GM12878 (cell line): ENCODE measurements at regions not wholly inside any gene's neighbourhood (a gene's known extent, or its start where the extent isn't known, plus 50 kb on each side); places are given as distances from the start of the nearest gene placed in this dataset.

Experiments used
- ATAC-seq: fragments of 200-7000 bp; cut with Tn5 transposase; 3 replicates; pipeline ENCODE4 v1.9.1; 2020; ENCODE audit warnings: mild to moderate bottlenecking, moderate library complexity
- BruUV-seq: library from RNA; stranded (reverse); fragments of 400-500 nt; replicated peaks from 2 replicates; lab custom pipeline; 2021; lab: Mats Ljungman, UMichigan
- CTCF ChIA-PET: fragments of 300-600 bp; sonication (Branson Sonifier 250); formaldehyde crosslinking; extraction: SDS; loops from one replicate; lab custom pipeline; 2021; ENCODE audit warnings: inconsistent platforms; lab: Yijun Ruan, JAX
- POLR2A ChIA-PET: fragments of 350-600 bp; formaldehyde crosslinking; extraction: SDS; loops from one replicate; lab custom pipeline; 2021; ENCODE audit warnings: inconsistent platforms; lab: Charles Lee
- RAD21 ChIA-PET: fragments of 300-600 bp; sonication (Branson Sonifier 250); formaldehyde crosslinking; loops from one replicate; lab custom pipeline; 2023; ENCODE audit warnings: antibody characterized with exemption; ENCODE audit not compliant: unreplicated experiment; lab: Charles Lee
- SMC1A ChIA-PET: fragments of 300-600 bp; sonication (Branson Sonifier 250); formaldehyde crosslinking; loops from one replicate; lab custom pipeline; 2023; ENCODE audit not compliant: unreplicated experiment, uncharacterized antibody; lab: Charles Lee
- DNase-seq: peaks from one replicate; pipeline ENCODE4 v3.0.0-alpha.2; 2011; ENCODE audit warnings: low read depth, low spot score
- FAIRE-seq: peaks from 3 replicates; lab custom pipeline; 2011; peaks lifted over from hg19 to GRCh38; lab: Jason Lieb, UNC
- H2AFZ ChIP-seq: 2 replicates; pipeline ENCODE4 v1.6.0; 2011; ENCODE audit warnings: low read depth, low read length, control low read depth; ENCODE audit not compliant: control insufficient read depth
- H3K27ac ChIP-seq: 2 replicates; pipeline ENCODE4 v1.5.1; 2011; ENCODE audit warnings: control low read depth; ENCODE audit not compliant: control insufficient read depth, insufficient read depth
- H3K27me3 ChIP-seq, 2 experiments: replicated peaks in 1 of 2; 2 replicates each; pipeline versions ENCODE4 v1.6.0 to v1.6.1; 2011; ENCODE audit warnings: low read length in 1 of 2; ENCODE audit not compliant: control insufficient read depth in 2 of 2, insufficient read depth in 2 of 2
- H3K36me3 ChIP-seq, 2 experiments: 2 replicates each; pipeline ENCODE4 v1.5.1; 2011; ENCODE audit warnings: low read length in 1 of 2; ENCODE audit not compliant: control insufficient read depth in 2 of 2, insufficient read depth in 2 of 2
- H3K4me1 ChIP-seq: 2 replicates; pipeline ENCODE4 v1.6.1; 2011; ENCODE audit warnings: mild to moderate bottlenecking, low read length, moderate library complexity, mixed read lengths; ENCODE audit not compliant: control insufficient read depth, insufficient read depth
- H3K4me2 ChIP-seq: 2 replicates; pipeline ENCODE4 v1.6.0; 2011; ENCODE audit warnings: control low read depth; ENCODE audit not compliant: control insufficient read depth, insufficient read depth
- H3K4me3 ChIP-seq: fragments of 200-600 bp; sonication (generic); 2 replicates; pipeline ENCODE4 v1.5.1; 2016
- H3K79me2 ChIP-seq: 2 replicates; pipeline ENCODE4 v1.6.0; 2011; ENCODE audit warnings: low read length; ENCODE audit not compliant: control insufficient read depth, insufficient read depth
- H3K9ac ChIP-seq: 2 replicates; pipeline ENCODE4 v1.8.0; 2011; ENCODE audit warnings: low read length, control low read depth, mixed read lengths; ENCODE audit not compliant: control insufficient read depth, insufficient read depth
- H3K9me3 ChIP-seq: replicated peaks from 3 replicates; pipeline ENCODE4 v1.5.1; 2011; ENCODE audit warnings: mild to moderate bottlenecking, low read length; ENCODE audit not compliant: control insufficient read depth, insufficient read depth
- H4K20me1 ChIP-seq: 2 replicates; pipeline ENCODE4 v1.6.0; 2011; ENCODE audit not compliant: control insufficient read depth, insufficient read depth
- BHLHE40 ChIP-seq, 2 experiments: fragments of 450-650 bp in 1 of 2; IDR thresholded peaks; 2 replicates each; pipeline ENCODE4 v1.6.1; 2011 to 2017; ENCODE audit warnings: low read depth in 2 of 2, borderline replicate concordance in 1 of 2, improper control_type of control experiment in 1 of 2, low read length in 1 of 2, mild to moderate bottlenecking in 1 of 2
- CBX5 ChIP-seq: sonication (generic); IDR thresholded peaks from 2 replicates; pipeline ENCODE4 v1.6.1; 2016; ENCODE audit warnings: low read depth, moderate library complexity, mild to moderate bottlenecking, inconsistent platforms
- CEBPZ ChIP-seq: fragments of 150-350 bp; IDR thresholded peaks from 2 replicates; pipeline ENCODE4 v1.6.1; 2016; ENCODE audit warnings: low read depth, low read length
- EGR1 ChIP-seq, 2 experiments: IDR thresholded peaks; 1 replicate in 1 of 2; 2 replicates in 1 of 2; pipeline ENCODE4 v1.6.1; 2011 to 2012; ENCODE audit warnings: low read depth in 2 of 2, low read length in 2 of 2, borderline replicate concordance in 1 of 2, mild to moderate bottlenecking in 1 of 2, moderate library complexity in 1 of 2
- NFIC ChIP-seq: IDR thresholded peaks from 2 replicates; pipeline ENCODE4 v1.6.1; 2012; ENCODE audit warnings: low read depth, mild to moderate bottlenecking, inconsistent platforms, low read length, moderate library complexity
- NR2C2 ChIP-seq: IDR thresholded peaks from 2 replicates; pipeline ENCODE4 v1.6.1; 2011; ENCODE audit warnings: borderline replicate concordance, low read depth; ENCODE audit not compliant: control insufficient read depth, insufficient read length
- RBBP5 ChIP-seq: fragments of 200-600 bp; sonication (generic); conservative IDR thresholded peaks from 2 replicates; pipeline ENCODE4 v1.6.1; 2016
- SMAD1 ChIP-seq: fragments of 450-650 bp; IDR thresholded peaks from 2 replicates; pipeline ENCODE4 v1.6.1; 2018; ENCODE audit warnings: mild to moderate bottlenecking, low read depth; ENCODE audit not compliant: partially characterized antibody
- SUPT20H ChIP-seq: IDR thresholded peaks from 2 replicates; pipeline ENCODE4 v1.6.1; 2011; ENCODE audit warnings: low read depth, mild to moderate bottlenecking, low read length, moderate library complexity, borderline replicate concordance; ENCODE audit not compliant: control insufficient read depth
- TCF3 ChIP-seq: IDR thresholded peaks from 2 replicates; pipeline ENCODE4 v1.6.1; 2012; ENCODE audit warnings: low read depth, mild to moderate bottlenecking, low read length, borderline replicate concordance; ENCODE audit not compliant: insufficient read depth
- WGBS: methylation state at CpG from one replicate; pipeline ENCODE4 v1.1.6; 2016; ENCODE audit warnings: low lambda C conversion rate; ENCODE audit not compliant: insufficient replicate concordance, insufficient coverage; ENCODE audit errors: missing lambda C conversion rate; 5-methylcytosine and 5-hydroxymethylcytosine counted together
- in situ Hi-C: fragments of 300-500 bp; cut with MboI; formaldehyde crosslinking; loops from 9 replicates; pipeline ENCODE4 v1.14.3; 2018; ENCODE audit warnings: mixed read lengths
- intact Hi-C: fragments of 100-400 bp; cut with micrococcal nuclease; formaldehyde crosslinking; loops from one replicate; pipeline ENCODE4 v1.14.2; 2022; ENCODE audit not compliant: unreplicated experiment

- intact Hi-C loops (no loop called here), in situ Hi-C loops (no loop called here)
- DNase-seq = no peak
- no peak overlapping the region for H3K4me3 ChIP-seq
- ChIA-PET POLR2A (no interaction called here), RAD21 (no interaction called here), SMC1A (interaction anchor here (1.0 kb wide), 1 partner anchor 17 kb away, joined by 3 read pairs; no protein-coding TSS in a partner anchor), CTCF (no interaction called here)
- H3K4me2 ChIP-seq = no peak overlapping the region
- no peaks in the 10 kb centered on the region for H3K36me3 ChIP-seq
- no peaks in the 10 kb centered on the region for H3K4me1 ChIP-seq
- H3K79me2 ChIP-seq = no peaks in the 10 kb centered on the region
- H2AFZ ChIP-seq = no peak overlapping the region
- H3K9ac ChIP-seq = no peak overlapping the region
- no peaks in the 10 kb centered on the region for H3K27me3 ChIP-seq
- no peak for FAIRE-seq
- H3K27ac ChIP-seq = no peak overlapping the region
- BruUV-seq = no TSS peak
- no peak for ATAC-seq
- 0% methylated on average over 1 of the region's 1 CpG for WGBS
- H3K9me3 ChIP-seq = no peaks in the 10 kb centered on the region
- no peaks in the 10 kb centered on the region for H4K20me1 ChIP-seq
- TF ChIP-seq SUPT20H = no peak
- TF ChIP-seq, all 136 proteins: peak for 0
Observed at GRCh38 chr14:43356382-43356781, 1150.7 kb downstream of the FSCB start.

- no peaks in the 10 kb centered on the region for H3K36me3 ChIP-seq
- ChIA-PET RAD21 (no interaction called here), POLR2A (no interaction called here), CTCF (no interaction called here), SMC1A (no interaction called here)
- BruUV-seq = no TSS peak
- H3K27ac ChIP-seq = no peak overlapping the region
- FAIRE-seq = no peak
- no peak overlapping the region for H2AFZ ChIP-seq
- intact Hi-C loops (no loop called here), in situ Hi-C loops (no loop called here)
- no peaks in the 10 kb centered on the region for H3K4me1 ChIP-seq
- H3K27me3 ChIP-seq = no peaks in the 10 kb centered on the region
- no peak for DNase-seq
- no peak overlapping the region for H3K4me2 ChIP-seq
- no peak overlapping the region for H3K9ac ChIP-seq
- no peak for TF ChIP-seq CEBPZ
- TF ChIP-seq RBBP5 = no peak
- no peak for TF ChIP-seq SMAD1
- TF ChIP-seq NR2C2 = no peak
- TF ChIP-seq BHLHE40 (IDR thresholded peaks at IDR 0.05; ENCODE audit: borderline replicate concordance in 1 of 2, low read depth in 2 of 2, low read length in 1 of 2) = no peak
- no peak for TF ChIP-seq EGR1 (IDR thresholded peaks at IDR 0.05; ENCODE audit: borderline replicate concordance in 1 of 2, low read depth in 2 of 2, low read length in 2 of 2)
- TF ChIP-seq CBX5 = no peak
- no peak for TF ChIP-seq TCF3
- no peak for TF ChIP-seq NFIC
- no peaks in the 10 kb centered on the region for H3K79me2 ChIP-seq
- H3K4me3 ChIP-seq = no peak overlapping the region
- ATAC-seq = no peak
- H4K20me1 ChIP-seq = no peaks in the 10 kb centered on the region
- WGBS = 11% methylated on average over 3 of the region's 3 CpGs
- no peaks in the 10 kb centered on the region for H3K9me3 ChIP-seq
Observed at GRCh38 chr14:43341921-43342320, 1165.2 kb downstream of the FSCB start.
